Skeletal muscle satellite cell (primary cell): ENCODE measurements at regions not wholly inside any gene's neighbourhood (a gene's known extent, or its start where the extent isn't known, plus 50 kb on each side); places are given as distances from the start of the nearest gene placed in this dataset.
"Not testable (repeated sequence)": the region's sequence is repeated elsewhere in the genome, so short reads cannot be mapped to it uniquely, and the experiment has no call there.

Experiments used
- H3K27me3 ChIP-seq: 2 replicates; pipeline ENCODE4 v1.7.0; 2013; ENCODE audit warnings: low read length; ENCODE audit not compliant: control insufficient read depth, insufficient read depth
- H3K36me3 ChIP-seq: 2 replicates; pipeline ENCODE4 v1.7.0; 2013; ENCODE audit warnings: mild to moderate bottlenecking, control low read depth, low read length; ENCODE audit not compliant: insufficient read depth
- H3K4me1 ChIP-seq: 2 replicates; pipeline ENCODE4 v1.7.0; 2013; ENCODE audit warnings: low read length; ENCODE audit not compliant: control insufficient read depth, insufficient read depth
- H3K4me2 ChIP-seq: 2 replicates; pipeline ENCODE4 v1.7.0; 2013; ENCODE audit warnings: mild to moderate bottlenecking, low read length
- H3K4me3 ChIP-seq: 2 replicates; pipeline ENCODE4 v1.7.0; 2013; ENCODE audit warnings: low read length
- H3K9ac ChIP-seq: 2 replicates; pipeline ENCODE4 v1.7.0; 2013; ENCODE audit warnings: mild to moderate bottlenecking, low read depth, low read length, moderate library complexity
- H3K9me3 ChIP-seq: replicated peaks from 2 replicates; pipeline ENCODE4 v1.7.0; 2013; ENCODE audit warnings: mild to moderate bottlenecking, control low read depth, low read length

GRCh38 chr4:1571165-1572009 is 112.7 kb downstream of the FAM53A start:
- Histone ChIP-seq H3K4me1 (no peaks in the 10 kb centered on the region), H3K9me3 (no peaks in the 10 kb centered on the region), H3K36me3 (no peaks in the 10 kb centered on the region), H3K4me2 (no peak overlapping the region), H3K27me3 (no peaks in the 10 kb centered on the region), H3K9ac (no peak overlapping the region), H3K4me3 (no peak overlapping the region)

- Histone ChIP-seq H3K9ac (no peak overlapping the region), H3K9me3 (no peaks in the 10 kb centered on the region), H3K36me3 (no peaks in the 10 kb centered on the region), H3K27me3 (peaks cover 2% of the 10 kb centered on the region), H3K4me1 (no peaks in the 10 kb centered on the region), H3K4me3 (no peak overlapping the region), H3K4me2 (no peak overlapping the region)
Measured at GRCh38 chr4:1570291-1571164, 113.6 kb downstream of the FAM53A start.

DNA sequence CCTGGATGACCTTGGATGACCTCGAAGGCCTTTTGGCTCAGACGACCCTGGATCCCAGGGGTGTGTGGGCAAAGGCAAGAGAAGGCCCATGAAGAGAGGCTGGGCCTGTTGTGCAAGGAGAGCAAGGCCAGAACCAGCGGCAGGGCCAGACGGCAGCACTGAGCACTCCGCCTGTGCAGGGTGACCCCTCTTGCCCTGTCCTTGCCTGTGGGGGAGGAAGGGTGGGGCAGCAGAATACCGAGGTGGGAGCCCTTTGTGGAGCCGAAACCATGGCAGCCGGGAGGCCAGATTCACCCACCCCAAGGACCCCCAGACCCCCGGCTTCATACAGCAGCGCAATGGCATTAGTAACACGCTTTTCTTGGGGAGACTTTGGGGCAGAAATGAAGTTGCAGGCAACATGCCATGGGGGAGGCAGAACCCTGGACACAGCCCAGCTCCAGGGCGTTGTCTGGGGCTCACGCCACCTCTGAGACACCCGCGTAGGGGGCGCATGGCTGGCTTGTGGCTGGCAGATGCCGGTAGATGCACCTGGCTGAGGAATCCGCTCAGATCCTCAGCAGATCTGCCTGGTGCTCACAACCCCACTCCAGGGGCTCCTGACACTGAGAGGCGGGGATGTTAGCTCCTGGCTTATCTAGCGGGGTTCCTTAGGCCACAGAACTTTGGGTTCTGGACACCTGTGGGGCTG is 114.5 kb downstream of the FAM53A start:
- H3K9ac ChIP-seq: no peak overlapping the region
- no peak overlapping the region for H3K4me2 ChIP-seq
- H3K4me3 ChIP-seq: no peak overlapping the region
- H3K4me1 ChIP-seq: no peaks in the 10 kb centered on the region
- no peaks in the 10 kb centered on the region for H3K36me3 ChIP-seq
- no peaks in the 10 kb centered on the region for H3K9me3 ChIP-seq
- peaks cover 10% of the 10 kb centered on the region for H3K27me3 ChIP-seq

- no peaks in the 10 kb centered on the region for H3K9me3 ChIP-seq
Measured at GRCh38 chr4:1568855-1569460, 115.2 kb downstream of the FAM53A start.

GRCh38 chr4:1567808-1568581 is 116.1 kb downstream of the FAM53A start:
- Histone ChIP-seq H3K27me3 (peaks cover 22% of the 10 kb centered on the region), H3K4me3 (no peak overlapping the region), H3K4me1 (no peaks in the 10 kb centered on the region), H3K9me3 (no peaks in the 10 kb centered on the region), H3K36me3 (no peaks in the 10 kb centered on the region), H3K4me2 (no peak overlapping the region), H3K9ac (no peak overlapping the region)

More at GRCh38 chr4:1568855-1569460, 115.2 kb downstream of the FAM53A start:
- Histone ChIP-seq H3K36me3 (no peaks in the 10 kb centered on the region), H3K9ac (no peak overlapping the region), H3K4me3 (no peak overlapping the region), H3K4me1 (no peaks in the 10 kb centered on the region), H3K4me2 (no peak overlapping the region), H3K27me3 (peaks cover 14% of the 10 kb centered on the region)

DNA sequence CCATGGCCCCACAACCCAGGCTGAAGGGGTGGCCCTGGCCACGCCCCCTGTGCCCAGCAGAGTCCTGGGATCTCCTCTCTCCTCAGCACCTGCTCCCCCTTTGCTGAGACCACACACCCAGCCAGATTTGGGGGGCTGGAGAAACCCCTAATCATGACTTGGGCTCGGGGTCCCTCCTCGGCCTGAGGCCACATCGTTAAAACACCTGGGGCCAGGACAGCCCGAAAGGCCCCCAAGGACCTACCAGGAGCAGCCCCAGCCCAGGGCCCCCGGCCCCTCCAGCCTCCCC is 116.7 kb downstream of the FAM53A start:
- H3K9me3 ChIP-seq: no peaks in the 10 kb centered on the region
- no peak overlapping the region for H3K4me2 ChIP-seq
- H3K27me3 ChIP-seq: peaks cover 27% of the 10 kb centered on the region

GRCh38 chr4:1566838-1567518 is 117.1 kb downstream of the FAM53A start:
- Histone ChIP-seq H3K4me1 (no peaks in the 10 kb centered on the region), H3K36me3 (no peaks in the 10 kb centered on the region), H3K4me2 (no peak overlapping the region), H3K9ac (no peak overlapping the region), H3K4me3 (no peak overlapping the region), H3K27me3 (peaks cover 32% of the 10 kb centered on the region), H3K9me3 (no peaks in the 10 kb centered on the region)

More for the DNA sequence above, 116.7 kb downstream of the FAM53A start:
- Histone ChIP-seq H3K36me3 (no peaks in the 10 kb centered on the region), H3K4me3 (no peak overlapping the region), H3K4me1 (no peaks in the 10 kb centered on the region), H3K9ac (no peak overlapping the region)

- H3K27me3 ChIP-seq: peaks cover 36% of the 10 kb centered on the region
- H3K4me3 ChIP-seq, H3K4me1 ChIP-seq, H3K9ac ChIP-seq, H3K9me3 ChIP-seq, H3K36me3 ChIP-seq, H3K4me2 ChIP-seq: not testable (repeated sequence)
Measured at GRCh38 chr4:1566301-1566837, 117.7 kb downstream of the FAM53A start.

DNA sequence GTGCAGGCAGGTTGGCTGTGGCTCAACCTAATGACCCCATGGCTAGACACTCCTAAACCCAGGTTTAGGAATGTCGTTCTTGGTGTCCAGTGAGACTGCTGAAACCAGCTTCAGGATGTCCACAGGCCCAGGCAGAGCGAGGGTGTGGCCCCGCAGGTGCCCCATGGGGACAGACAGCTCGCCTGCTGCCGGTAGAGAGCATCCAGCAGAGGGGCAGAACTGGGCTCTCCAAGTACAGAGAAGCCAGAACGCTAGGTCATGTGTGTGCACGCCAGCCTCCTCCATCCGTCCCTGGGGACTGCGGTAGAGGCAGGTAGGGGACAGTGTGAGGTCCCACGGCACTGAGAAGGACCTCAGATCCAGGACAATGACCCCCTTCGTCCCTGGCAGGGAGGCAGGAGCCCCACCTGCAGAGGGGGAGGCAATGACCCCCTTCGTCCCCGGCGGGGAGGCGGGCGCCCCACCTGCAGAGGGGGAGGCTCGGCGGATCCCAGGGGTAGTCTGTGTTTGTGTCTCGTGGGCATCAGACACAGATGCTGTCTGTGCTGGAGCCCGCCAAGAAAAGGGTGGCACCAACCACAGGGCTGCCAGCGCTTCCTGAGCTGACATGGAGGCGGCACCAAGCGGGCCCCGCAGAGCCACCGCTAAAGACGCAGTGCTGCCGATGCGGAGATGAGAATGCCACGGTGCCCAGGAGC is 118.4 kb downstream of the FAM53A start:
- H3K4me3 ChIP-seq: no peak overlapping the region
- no peak overlapping the region for H3K4me2 ChIP-seq
- H3K4me1 ChIP-seq: no peaks in the 10 kb centered on the region
- H3K9me3 ChIP-seq: no peaks in the 10 kb centered on the region
- peaks cover 42% of the 10 kb centered on the region for H3K27me3 ChIP-seq
- no peak overlapping the region for H3K9ac ChIP-seq
- H3K36me3 ChIP-seq: no peaks in the 10 kb centered on the region
